ENCODE measurements at regions not wholly inside any gene's neighbourhood (a gene's known extent, or its start where the extent isn't known, plus 50 kb on each side); places are given as distances from the start of the nearest gene placed in this dataset.
A peak's percentile ranks its signal among the peaks of the same experiment; 100 is the strongest.

DNA sequence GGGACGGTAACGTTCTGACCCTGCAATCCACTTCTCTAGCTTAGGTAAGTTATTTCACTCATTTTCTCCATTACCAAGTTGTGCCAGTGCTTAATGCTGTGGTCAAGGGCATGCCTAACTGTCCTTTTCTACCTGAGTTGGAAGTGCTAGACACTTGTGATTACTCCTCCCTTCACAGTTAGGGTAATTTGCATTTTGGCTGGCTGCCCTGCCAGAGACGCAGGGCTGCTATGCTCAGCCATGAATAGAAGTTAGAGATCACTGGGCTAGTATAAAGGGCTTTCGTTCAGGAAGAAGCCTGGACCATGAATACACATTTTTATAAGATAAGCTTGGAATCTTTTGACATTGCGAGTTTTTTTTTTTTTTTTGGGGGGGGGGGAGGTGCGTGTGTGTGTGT lies 633.2 kb upstream of the NEGR1 start:
- DNase-seq, result peak; percentile 75

DNA sequence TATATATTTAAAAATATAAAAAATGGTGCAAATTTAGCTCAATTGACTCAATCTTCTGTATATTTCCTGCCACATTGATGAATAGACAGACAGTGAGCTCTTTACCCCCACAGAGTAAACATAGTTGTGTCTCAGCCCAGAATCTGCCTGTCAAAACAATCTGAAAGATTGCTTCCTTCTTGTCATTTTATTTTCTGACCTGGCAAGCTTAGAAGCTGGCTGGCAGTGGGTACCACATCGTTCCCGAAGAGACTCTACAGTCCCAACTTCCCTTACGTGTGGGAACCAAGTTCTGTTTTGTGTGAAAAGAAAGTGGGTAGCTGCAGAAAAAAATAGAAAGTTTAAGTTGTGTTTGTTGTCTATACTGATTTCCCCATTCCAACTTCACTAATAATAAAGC lies 629.3 kb upstream of the NEGR1 start:
- no peak for DNase-seq

DNA sequence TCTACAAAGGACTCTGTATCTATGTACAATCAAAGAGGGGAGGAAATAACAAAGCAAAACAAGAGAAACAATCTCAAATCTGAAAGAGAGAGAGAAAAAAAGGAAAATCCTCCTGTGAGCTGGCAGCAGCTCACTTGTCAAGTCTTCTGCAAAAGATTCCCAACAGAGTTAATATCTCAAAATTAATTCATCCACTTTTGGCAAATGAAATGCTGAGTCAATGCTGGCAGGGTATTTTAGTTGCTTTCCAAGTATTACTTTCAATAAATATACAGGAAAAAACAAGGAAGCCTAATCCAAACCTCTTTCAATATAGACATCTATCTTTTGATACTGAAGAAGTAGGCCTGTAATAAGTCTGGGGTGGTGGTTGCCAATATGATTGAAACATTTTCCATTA lies 613.9 kb upstream of the NEGR1 start:
- DNase-seq, result no peak

- no peak for DNase-seq
These were observed 610.1 kb upstream of the NEGR1 start for GRCh38 chr1:72892461-72892860.

- DNase-seq, result no peak
These were observed 609.6 kb upstream of the NEGR1 start for GRCh38 chr1:72891976-72892375.

GRCh38 chr1:72885841-72886240 lies 603.5 kb upstream of the NEGR1 start:
- no peak for DNase-seq

DNA sequence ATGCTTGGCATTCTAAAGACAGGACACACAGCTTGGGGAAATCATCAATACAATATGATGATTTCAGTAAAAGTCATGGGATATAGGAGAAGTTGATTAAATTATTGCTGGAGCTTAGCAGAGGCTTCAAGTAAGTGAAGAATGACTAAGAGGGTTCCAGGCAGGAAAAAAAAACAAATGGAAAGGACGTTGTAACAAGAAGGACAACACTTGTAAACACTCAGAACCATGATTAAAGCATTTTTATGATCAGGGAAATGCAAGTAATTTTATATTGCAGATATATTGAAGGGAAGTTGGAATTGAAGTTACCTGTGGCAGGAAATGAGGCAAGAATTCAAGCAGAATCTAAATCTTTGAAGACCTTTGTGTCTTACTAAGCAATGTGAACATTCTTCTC lies 602.7 kb upstream of the NEGR1 start:
- DNase-seq, result no peak

DNA sequence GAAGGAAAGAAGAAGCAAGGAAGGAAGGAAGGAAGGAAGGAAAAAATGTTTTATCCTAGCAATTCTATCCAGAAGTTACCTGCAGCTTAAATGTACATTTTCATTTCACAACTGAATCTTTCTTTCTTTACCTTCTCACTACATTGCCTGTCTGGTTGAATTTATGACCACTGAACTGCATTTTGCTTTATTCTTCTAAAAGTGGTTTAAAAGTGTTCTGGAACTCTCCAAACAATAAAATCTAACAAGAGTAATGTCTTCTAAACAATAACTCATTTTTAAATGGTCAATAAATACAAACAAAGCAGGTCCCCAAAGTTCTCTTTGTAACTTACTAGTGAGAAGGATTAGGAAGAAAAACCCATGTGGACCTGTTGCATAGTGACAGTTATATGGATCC lies 587.5 kb upstream of the NEGR1 start:
- DNase-seq, result no peak

DNA sequence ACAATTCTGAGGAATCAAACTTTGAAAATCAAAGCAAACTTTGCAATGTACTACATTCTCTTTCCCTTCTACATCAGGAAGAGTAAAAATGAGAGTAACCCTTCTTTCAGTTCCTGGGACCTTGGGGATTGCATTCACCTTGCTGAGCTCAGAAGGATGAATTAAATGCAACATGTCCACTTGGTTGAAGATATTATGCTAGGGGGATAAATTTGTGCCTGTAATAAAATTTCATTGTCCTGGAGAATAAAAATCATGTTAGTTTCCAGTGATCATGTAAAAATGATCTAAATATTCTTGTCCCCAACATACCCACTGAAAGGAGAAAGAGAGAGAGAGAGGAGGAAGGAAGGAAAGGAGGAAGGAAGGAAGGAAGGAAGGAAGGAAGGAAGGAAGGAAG lies 587.1 kb upstream of the NEGR1 start:
- DNase-seq, result no peak

- DNase-seq, result no peak
These were observed 569.3 kb upstream of the NEGR1 start for GRCh38 chr1:72851597-72851996.

DNA sequence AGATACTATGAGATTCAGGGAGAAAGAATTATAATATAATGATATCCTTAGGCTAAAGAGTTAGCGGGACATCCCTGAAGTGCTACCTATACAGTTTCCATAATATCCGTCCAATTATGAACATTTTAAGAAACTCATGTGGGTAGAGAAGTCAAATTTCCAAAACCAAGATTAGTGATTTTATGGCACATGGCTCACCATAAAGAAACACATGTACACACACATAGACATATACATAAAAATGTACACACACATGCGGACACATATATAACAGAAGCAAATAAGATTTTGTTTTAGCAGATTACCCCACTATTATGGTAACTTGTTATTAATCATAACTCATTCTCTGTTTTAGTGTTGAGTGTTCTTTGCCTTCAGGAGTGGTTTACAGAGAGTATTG lies 566.7 kb upstream of the NEGR1 start:
- no peak for DNase-seq

- DNase-seq, result no peak
These were observed 565.3 kb upstream of the NEGR1 start for GRCh38 chr1:72847651-72848050.

DNA sequence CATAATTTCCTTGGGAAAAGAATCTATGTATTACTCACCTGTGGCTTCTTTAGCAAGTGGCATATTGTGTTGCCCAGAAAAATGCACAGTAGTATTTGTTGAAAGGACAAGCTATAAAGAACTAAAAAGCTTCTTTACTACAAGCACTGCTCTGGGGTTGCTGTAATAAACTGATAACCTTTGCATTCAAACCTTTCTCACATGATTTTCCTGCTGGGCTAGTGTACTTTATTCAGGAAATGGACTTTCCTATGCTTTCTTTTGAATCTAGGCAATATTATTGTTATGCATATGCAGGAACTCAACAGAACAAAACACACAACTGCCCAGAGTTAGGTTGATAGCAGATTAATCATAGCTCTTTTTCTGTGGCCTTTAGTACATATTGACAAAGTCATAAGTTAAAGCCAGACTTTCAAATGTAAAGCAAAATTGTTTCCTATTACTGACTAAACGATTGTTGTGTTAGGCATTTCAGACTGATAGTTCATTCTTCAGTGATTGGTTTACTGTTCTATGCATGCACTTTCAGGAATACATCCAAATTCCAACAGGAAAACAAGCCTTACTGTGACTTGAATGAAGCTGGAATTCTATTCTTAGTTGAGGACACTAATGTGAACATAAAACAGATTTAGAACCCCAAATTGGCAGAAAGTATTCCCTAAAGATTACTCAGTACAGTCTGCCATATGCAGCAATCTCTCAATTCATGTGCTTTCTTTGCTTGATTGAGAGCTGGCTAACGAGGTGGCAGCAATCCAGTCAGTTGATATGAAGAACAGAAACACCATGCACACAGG lies 564.3 kb upstream of the NEGR1 start:
- DNase-seq, result no peak

DNA sequence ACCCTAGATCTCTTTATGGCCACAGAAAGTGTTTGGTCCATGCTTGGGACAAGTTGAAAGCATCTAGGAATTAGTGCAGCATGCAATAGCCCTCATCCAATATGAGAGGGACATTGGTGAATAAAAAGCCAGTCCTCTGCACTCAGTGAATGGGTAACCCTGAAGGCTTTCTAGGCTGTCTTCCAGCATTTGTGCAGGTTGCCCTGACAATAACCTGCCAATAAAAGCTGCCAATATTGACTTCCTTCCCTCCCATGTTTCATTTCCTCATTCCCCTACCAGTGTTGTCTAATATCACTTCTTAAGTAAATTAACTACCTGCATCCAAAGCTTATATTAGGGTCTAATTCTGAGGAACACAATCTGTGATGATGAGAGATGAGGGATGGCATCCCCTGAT lies 563.6 kb upstream of the NEGR1 start:
- DNase-seq, result no peak

GRCh38 chr1:72845381-72845780 lies 563.0 kb upstream of the NEGR1 start:
- peak; percentile 24 for DNase-seq

DNA sequence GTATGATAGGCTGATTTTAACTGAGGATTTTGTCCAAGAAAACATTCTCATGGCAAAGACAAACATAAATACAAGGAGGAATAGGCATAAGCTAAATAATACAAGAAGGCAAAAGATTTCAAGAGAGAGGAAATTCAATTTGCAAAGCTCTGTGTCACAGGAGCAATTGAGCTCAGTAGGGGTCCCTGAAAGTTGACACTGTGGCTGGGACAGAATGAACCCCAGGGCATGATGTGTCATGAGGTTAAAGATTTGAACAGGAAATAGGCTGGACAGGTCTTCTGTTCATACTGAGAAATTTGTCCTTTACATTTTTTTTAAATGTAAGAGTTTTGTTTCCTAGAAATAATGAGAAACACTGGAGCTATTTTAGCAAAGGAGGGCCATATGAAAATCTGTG lies 555.4 kb upstream of the NEGR1 start:
- no peak for DNase-seq

GRCh38 chr1:72830606-72831390 lies 548.5 kb upstream of the NEGR1 start:
- DNase-seq, result no peak

GRCh38 chr1:72827278-72827677 lies 544.9 kb upstream of the NEGR1 start:
- no peak for DNase-seq

DNA sequence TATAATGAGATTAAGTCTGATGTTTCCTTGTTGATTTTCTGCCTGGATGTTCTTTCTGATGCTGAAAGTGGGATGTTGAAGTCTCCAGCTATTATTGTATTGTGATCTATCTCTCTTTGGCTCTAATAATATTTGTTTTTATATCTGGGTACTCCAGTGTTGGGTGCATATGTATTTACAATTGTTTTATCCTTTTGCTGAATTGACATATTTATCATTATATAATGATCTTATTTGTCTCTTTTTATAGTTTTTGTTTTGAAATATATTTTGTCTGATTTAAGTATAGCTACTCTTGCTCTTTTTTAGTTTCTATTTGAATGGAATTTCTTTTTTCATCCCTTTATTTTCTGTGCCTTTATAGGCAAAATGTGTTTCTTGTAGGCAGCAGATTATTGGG lies 522.2 kb upstream of the NEGR1 start:
- no peak for DNase-seq

GRCh38 chr1:72781038-72781437 lies 498.7 kb upstream of the NEGR1 start:
- DNase-seq, result no peak

DNA sequence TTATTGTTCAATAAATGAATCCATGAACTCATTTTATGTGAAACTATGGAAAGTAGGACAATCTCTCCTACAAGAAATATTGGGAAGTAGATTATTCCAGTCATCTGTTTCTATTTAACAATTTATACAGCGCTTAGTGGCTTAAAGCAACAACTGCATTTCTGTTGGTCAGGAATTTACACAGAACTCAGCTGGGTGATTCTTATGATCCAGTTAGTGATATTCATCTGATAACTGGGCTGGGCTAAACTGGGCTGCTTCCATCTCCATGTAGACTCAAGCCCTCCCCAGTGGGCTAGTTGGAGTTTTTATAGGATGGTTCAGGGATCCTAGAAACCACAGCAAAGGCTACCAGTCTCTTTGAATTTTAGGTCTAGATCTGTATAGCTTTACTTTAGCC lies 497.9 kb upstream of the NEGR1 start:
- DNase-seq, result no peak

GRCh38 chr1:72777918-72778317 lies 495.6 kb upstream of the NEGR1 start:
- DNase-seq, result no peak

- no peak for DNase-seq
These were observed 481.1 kb upstream of the NEGR1 start for GRCh38 chr1:72763481-72763880.

DNA sequence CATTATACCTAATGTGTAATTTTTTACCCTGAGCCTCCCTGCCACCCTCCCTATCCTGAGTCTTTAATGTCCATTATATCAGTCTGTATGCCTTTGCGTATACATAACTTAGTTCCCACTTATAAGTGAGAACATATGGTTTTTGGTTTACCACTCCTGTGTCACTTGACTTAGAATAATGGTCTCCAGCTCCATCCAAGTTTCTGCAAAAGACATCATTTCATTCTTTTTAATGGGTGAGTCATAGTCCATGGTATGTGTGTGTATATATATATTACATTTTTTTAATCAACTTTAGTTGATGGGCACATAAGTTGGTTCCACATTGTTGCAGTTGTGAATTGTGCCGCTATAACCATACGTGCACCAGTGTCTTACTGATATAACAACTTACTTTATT lies 477.1 kb upstream of the NEGR1 start:
- DNase-seq, result no peak

GRCh38 chr1:72757843-72758242 lies 475.5 kb upstream of the NEGR1 start:
- no peak for DNase-seq
